ENCODE measurements at regions not wholly inside any gene's neighbourhood (a gene's known extent, or its start where the extent isn't known, plus 50 kb on each side); places are given as distances from the start of the nearest gene placed in this dataset.

DNA sequence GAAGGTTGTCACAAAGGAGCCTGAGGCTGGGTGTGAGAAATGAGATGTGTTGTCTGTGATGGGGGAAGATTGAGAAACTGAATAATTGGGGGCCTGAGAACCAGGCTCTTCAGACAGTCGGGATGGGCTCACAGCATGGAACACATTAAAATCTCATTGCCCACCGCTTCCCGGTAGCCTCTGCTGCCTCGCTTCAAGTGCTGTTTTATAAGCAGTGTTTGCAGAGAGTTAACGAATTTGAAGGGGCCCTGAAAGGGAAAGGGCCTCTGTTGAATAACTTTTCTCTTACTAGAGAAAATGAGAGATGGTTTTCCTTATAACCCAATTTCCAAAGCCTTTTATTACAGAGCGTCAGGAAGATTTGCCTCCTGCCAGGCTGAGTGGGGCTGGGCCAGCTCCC is 258.8 kb upstream of the ASIC2 start:
- H3K27me3 ChIP-seq (ENCODE audit: insufficient read depth, low read length, poor library complexity, severe bottlenecking) = no peaks in the 10 kb centered on the region
- no peaks in the 10 kb centered on the region for H3K9me2 ChIP-seq (replicated peaks; ENCODE audit: low read depth, low read length)
- no peak overlapping the region for H3K4me3 ChIP-seq (ENCODE audit: low read length, poor library complexity, severe bottlenecking)
- no peaks in the 10 kb centered on the region for H3K79me2 ChIP-seq (ENCODE audit: insufficient read depth, low read length)
- TF ChIP-seq EZH2phosphoT487 (IDR thresholded peaks at IDR 0.05; ENCODE audit: borderline replicate concordance) = no peak
- TF ChIP-seq, protein P1, sequence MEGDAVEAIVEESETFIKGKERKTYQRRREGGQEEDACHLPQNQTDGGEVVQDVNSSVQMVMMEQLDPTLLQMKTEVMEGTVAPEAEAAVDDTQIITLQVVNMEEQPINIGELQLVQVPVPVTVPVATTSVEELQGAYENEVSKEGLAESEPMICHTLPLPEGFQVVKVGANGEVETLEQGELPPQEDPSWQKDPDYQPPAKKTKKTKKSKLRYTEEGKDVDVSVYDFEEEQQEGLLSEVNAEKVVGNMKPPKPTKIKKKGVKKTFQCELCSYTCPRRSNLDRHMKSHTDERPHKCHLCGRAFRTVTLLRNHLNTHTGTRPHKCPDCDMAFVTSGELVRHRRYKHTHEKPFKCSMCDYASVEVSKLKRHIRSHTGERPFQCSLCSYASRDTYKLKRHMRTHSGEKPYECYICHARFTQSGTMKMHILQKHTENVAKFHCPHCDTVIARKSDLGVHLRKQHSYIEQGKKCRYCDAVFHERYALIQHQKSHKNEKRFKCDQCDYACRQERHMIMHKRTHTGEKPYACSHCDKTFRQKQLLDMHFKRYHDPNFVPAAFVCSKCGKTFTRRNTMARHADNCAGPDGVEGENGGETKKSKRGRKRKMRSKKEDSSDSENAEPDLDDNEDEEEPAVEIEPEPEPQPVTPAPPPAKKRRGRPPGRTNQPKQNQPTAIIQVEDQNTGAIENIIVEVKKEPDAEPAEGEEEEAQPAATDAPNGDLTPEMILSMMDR (conservative IDR thresholded peaks at IDR 0.05; ENCODE audit: low read length) = no peak
- no peak overlapping the region for H3K9ac ChIP-seq (ENCODE audit: low read depth, low read length, poor library complexity, severe bottlenecking)
- no peaks in the 10 kb centered on the region for H3F3A ChIP-seq (ENCODE audit: low read depth)
- no peak overlapping the region for H3K4me2 ChIP-seq (ENCODE audit: low read depth, low read length, poor library complexity, severe bottlenecking)
- H2AFZ ChIP-seq (ENCODE audit: low read length) = no peak overlapping the region
- no peaks in the 10 kb centered on the region for H3K36me3 ChIP-seq (ENCODE audit: insufficient read depth, low read length)
- H3K4me1 ChIP-seq (ENCODE audit: insufficient read depth, low read length, poor library complexity, severe bottlenecking) = no peaks in the 10 kb centered on the region
- no peaks in the 10 kb centered on the region for H4K20me1 ChIP-seq (ENCODE audit: insufficient read depth, low read length, poor library complexity, severe bottlenecking)
- peaks cover 2% of the 10 kb centered on the region; the same call in 1 of the 2 replicates for H3K9me3 ChIP-seq (ENCODE audit: insufficient read depth, low read depth, low read length)

DNA sequence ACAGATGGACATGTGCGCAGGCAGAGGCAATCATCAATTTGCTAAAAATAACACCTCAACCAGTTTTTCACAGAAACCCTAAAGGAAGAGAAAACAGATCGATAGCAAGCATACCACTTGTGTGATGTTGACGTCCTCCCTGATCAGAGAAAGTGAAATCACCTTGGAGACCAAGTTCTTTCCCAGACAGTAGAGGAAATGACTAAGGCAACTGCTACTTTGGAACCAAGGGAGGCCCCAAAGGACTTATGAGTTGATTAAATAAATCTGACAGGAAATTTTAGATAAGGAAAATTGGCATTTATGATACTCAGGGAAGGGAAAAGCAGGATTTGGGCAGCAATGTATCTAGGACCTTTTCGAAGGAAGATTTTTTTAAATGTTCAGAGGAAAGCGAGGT is 267.1 kb upstream of the ASIC2 start:
- no peaks in the 10 kb centered on the region for H3K4me1 ChIP-seq (ENCODE audit: insufficient read depth, low read length, poor library complexity, severe bottlenecking)
- no peaks in the 10 kb centered on the region for H4K20me1 ChIP-seq (ENCODE audit: insufficient read depth, low read length, poor library complexity, severe bottlenecking)
- no peak overlapping the region for H3K9ac ChIP-seq (ENCODE audit: low read depth, low read length, poor library complexity, severe bottlenecking)
- no peaks in the 10 kb centered on the region for H3K27me3 ChIP-seq (ENCODE audit: insufficient read depth, low read length, poor library complexity, severe bottlenecking)
- H3F3A ChIP-seq (ENCODE audit: low read depth) = no peaks in the 10 kb centered on the region
- no peak overlapping the region for H3K4me2 ChIP-seq (ENCODE audit: low read depth, low read length, poor library complexity, severe bottlenecking)
- no peak overlapping the region for H3K4me3 ChIP-seq (ENCODE audit: low read length, poor library complexity, severe bottlenecking)
- no peak for TF ChIP-seq EZH2phosphoT487 (IDR thresholded peaks at IDR 0.05; ENCODE audit: borderline replicate concordance)
- TF ChIP-seq, protein P1 (conservative IDR thresholded peaks at IDR 0.05; ENCODE audit: low read length) = no peak
- no peaks in the 10 kb centered on the region for H3K79me2 ChIP-seq (ENCODE audit: insufficient read depth, low read length)
- peaks cover 2% of the 10 kb centered on the region; the same call in 1 of the 2 replicates for H3K9me3 ChIP-seq (ENCODE audit: insufficient read depth, low read depth, low read length)
- no peak overlapping the region for H2AFZ ChIP-seq (ENCODE audit: low read length)
- H3K9me2 ChIP-seq (replicated peaks; ENCODE audit: low read depth, low read length) = no peaks in the 10 kb centered on the region
- H3K36me3 ChIP-seq (ENCODE audit: insufficient read depth, low read length) = no peaks in the 10 kb centered on the region

DNA sequence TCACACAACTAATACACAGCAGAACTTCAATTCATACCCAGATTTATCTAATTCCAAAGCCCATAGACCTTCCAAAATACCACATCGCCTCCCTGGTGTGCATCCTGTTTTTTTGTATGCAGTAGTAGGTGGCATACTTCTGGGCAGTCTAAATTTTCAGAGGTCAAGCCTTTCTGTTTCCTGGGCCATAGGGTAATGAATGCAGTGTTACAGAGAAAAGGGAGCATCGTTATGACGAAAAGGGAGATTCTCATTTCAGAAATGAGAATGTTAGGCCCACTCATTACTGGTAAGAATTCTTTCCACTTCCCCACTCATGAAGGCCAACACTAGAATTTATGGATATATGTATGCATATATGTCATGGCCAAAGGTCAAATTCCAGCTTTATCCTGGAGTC is 267.8 kb upstream of the ASIC2 start:
- Histone ChIP-seq H3K4me1 (ENCODE audit: insufficient read depth, low read length, poor library complexity, severe bottlenecking) (no peaks in the 10 kb centered on the region), H3K79me2 (ENCODE audit: insufficient read depth, low read length) (no peaks in the 10 kb centered on the region), H3K27me3 (ENCODE audit: insufficient read depth, low read length, poor library complexity, severe bottlenecking) (no peaks in the 10 kb centered on the region), H3K36me3 (ENCODE audit: insufficient read depth, low read length) (no peaks in the 10 kb centered on the region), H3K9me2 (replicated peaks; ENCODE audit: low read depth, low read length) (no peaks in the 10 kb centered on the region), H4K20me1 (ENCODE audit: insufficient read depth, low read length, poor library complexity, severe bottlenecking) (no peaks in the 10 kb centered on the region), H3K9me3 (ENCODE audit: insufficient read depth, low read depth, low read length) (no peaks in the 10 kb centered on the region; the same call in 1 of the 2 replicates), H3K9ac (ENCODE audit: low read depth, low read length, poor library complexity, severe bottlenecking) (no peak overlapping the region), H3K4me2 (ENCODE audit: low read depth, low read length, poor library complexity, severe bottlenecking) (no peak overlapping the region), H3F3A (ENCODE audit: low read depth) (no peaks in the 10 kb centered on the region), H2AFZ (ENCODE audit: low read length) (no peak overlapping the region), H3K4me3 (ENCODE audit: low read length, poor library complexity, severe bottlenecking) (no peak overlapping the region)
- TF ChIP-seq EZH2phosphoT487 (IDR thresholded peaks at IDR 0.05; ENCODE audit: borderline replicate concordance) = no peak
- TF ChIP-seq, protein P1 (conservative IDR thresholded peaks at IDR 0.05; ENCODE audit: low read length) = no peak

Measured in Loucy (cell line).